Neural cell (in vitro differentiated cells): ENCODE measurements at regions not wholly inside any gene's neighbourhood (a gene's known extent, or its start where the extent isn't known, plus 50 kb on each side); places are given as distances from the start of the nearest gene placed in this dataset.

ENCODE experiments used
- CTCF ChIP-seq: fragments of 450-650 bp; IDR thresholded peaks from 2 replicates; pipeline ENCODE4 v1.5.1; 2014; ENCODE audit warnings: antibody characterized with exemption, mild to moderate bottlenecking, moderate library complexity; ENCODE audit not compliant: poor library complexity, severe bottlenecking
- EP300 ChIP-seq: fragments of 450-650 bp; conservative IDR thresholded peaks from 2 replicates; pipeline ENCODE4 v1.6.1; 2014; ENCODE audit warnings: antibody characterized with exemption, mild to moderate bottlenecking, moderate library complexity; ENCODE audit not compliant: poor library complexity, severe bottlenecking
- EZH2 ChIP-seq: fragments of 200-600, 300-800 bp; shearing (Covaris generic), sonication (generic); IDR thresholded peaks from 2 replicates; pipeline ENCODE4 v1.6.1; 2014; ENCODE audit warnings: antibody characterized with exemption, low read length, borderline replicate concordance, mild to moderate bottlenecking; ENCODE audit not compliant: insufficient read depth, poor library complexity, severe bottlenecking
- MXI1 ChIP-seq: fragments of 450-650 bp; conservative IDR thresholded peaks from 2 replicates; pipeline ENCODE4 v1.6.1; 2014; ENCODE audit warnings: antibody characterized with exemption, mild to moderate bottlenecking; ENCODE audit not compliant: poor library complexity, severe bottlenecking
- POLR2AphosphoS5 ChIP-seq: IDR thresholded peaks from 2 replicates; pipeline ENCODE4 v1.6.1; 2012
- RAD21 ChIP-seq: fragments of 450-650 bp; conservative IDR thresholded peaks from 2 replicates; pipeline ENCODE4 v1.6.1; 2014; ENCODE audit warnings: antibody characterized with exemption, mild to moderate bottlenecking, moderate library complexity
- REST ChIP-seq: IDR thresholded peaks from 2 replicates; pipeline ENCODE4 v1.6.1; 2012; ENCODE audit warnings: borderline replicate concordance
- SMC3 ChIP-seq: fragments of 450-650 bp; conservative IDR thresholded peaks from 2 replicates; pipeline ENCODE4 v1.6.1; 2014; ENCODE audit warnings: antibody characterized with exemption, mild to moderate bottlenecking, moderate library complexity; ENCODE audit not compliant: poor library complexity
- TAF1 ChIP-seq: IDR thresholded peaks from 2 replicates; pipeline ENCODE4 v1.6.1; 2012; ENCODE audit warnings: low read depth

- TF ChIP-seq CTCF (no peak), RAD21 (no peak), EZH2 (no peak), EP300 (no peak), MXI1 (no peak), REST (no peak), POLR2AphosphoS5 (no peak), TAF1 (no peak), SMC3 (no peak)
Measured at GRCh38 chr3:22899441-22899840, 303.7 kb upstream of the UBE2E2 start.
